WI38 (cell line): ENCODE measurements at regions not wholly inside any gene's neighbourhood (a gene's known extent, or its start where the extent isn't known, plus 50 kb on each side); places are given as distances from the start of the nearest gene placed in this dataset.

Experiments
- H3K4me3 ChIP-seq: 2 replicates; pipeline ENCODE4 v1.5.1; 2011; ENCODE audit warnings: low read depth, mild to moderate bottlenecking, control low read depth, low read length
- CTCF ChIP-seq: IDR thresholded peaks from 2 replicates; pipeline ENCODE4 v1.5.1; 2012; ENCODE audit warnings: low read depth, mild to moderate bottlenecking, control low read depth, low read length

- no peak overlapping the region for H3K4me3 ChIP-seq
- no peak for TF ChIP-seq CTCF
These were observed 215.3 kb downstream of the RND3 start for GRCh38 chr2:150271952-150272802.

GRCh38 chr2:150267651-150268415, 219.6 kb downstream of the RND3 start:
- no peak overlapping the region for H3K4me3 ChIP-seq
- no peak for TF ChIP-seq CTCF

- no peak for TF ChIP-seq CTCF
These were observed 220.5 kb downstream of the RND3 start for GRCh38 chr2:150266931-150267330.

GRCh38 chr2:150264442-150264841, 223.0 kb downstream of the RND3 start:
- TF ChIP-seq CTCF: no peak
- no peak overlapping the region for H3K4me3 ChIP-seq

More at GRCh38 chr2:150266931-150267330, 220.5 kb downstream of the RND3 start:
- H3K4me3 ChIP-seq: no peak overlapping the region

GRCh38 chr2:150261691-150262090, 225.8 kb downstream of the RND3 start:
- no peak for TF ChIP-seq CTCF
- H3K4me3 ChIP-seq: no peak overlapping the region

GRCh38 chr2:150260636-150261035, 226.8 kb downstream of the RND3 start:
- no peak overlapping the region for H3K4me3 ChIP-seq
- TF ChIP-seq CTCF: no peak

- TF ChIP-seq CTCF: no peak
- H3K4me3 ChIP-seq: no peak overlapping the region
These were observed 227.7 kb downstream of the RND3 start for GRCh38 chr2:150259746-150260145.
